AG20443 (cell line): ENCODE measurements at regions not wholly inside any gene's neighbourhood (a gene's known extent, or its start where the extent isn't known, plus 50 kb on each side); places are given as distances from the start of the nearest gene placed in this dataset.

Experiments
- DNase-seq: peaks from one replicate; pipeline ENCODE4 v3.0.0; 2012; ENCODE audit warnings: low spot score, mixed read lengths

GRCh38 chr12:71010143-71010479 lies 89.6 kb upstream of the PTPRR start:
- DNase-seq = no peak

GRCh38 chr12:71009430-71010142 lies 89.0 kb upstream of the PTPRR start:
- DNase-seq = no peak

DNA sequence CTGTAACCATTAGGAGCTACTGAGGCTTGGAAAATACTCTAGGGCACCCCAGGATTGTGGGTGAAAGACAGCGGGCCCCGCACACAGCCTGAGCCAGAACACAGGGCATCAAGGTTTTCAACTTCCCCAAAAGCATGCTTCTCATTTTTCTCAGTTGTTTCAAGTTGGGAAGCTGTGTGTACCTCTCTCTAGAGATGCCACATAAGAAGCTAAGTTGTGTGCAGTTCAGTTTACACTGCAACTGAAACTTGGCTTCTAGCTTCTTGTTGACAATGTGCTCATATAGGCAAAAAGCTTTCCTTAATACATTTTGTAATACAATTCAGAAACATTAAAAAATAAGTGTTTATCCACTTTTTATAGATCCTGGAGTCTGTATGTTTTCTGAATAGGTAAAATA lies 88.1 kb upstream of the PTPRR start:
- DNase-seq = no peak

DNA sequence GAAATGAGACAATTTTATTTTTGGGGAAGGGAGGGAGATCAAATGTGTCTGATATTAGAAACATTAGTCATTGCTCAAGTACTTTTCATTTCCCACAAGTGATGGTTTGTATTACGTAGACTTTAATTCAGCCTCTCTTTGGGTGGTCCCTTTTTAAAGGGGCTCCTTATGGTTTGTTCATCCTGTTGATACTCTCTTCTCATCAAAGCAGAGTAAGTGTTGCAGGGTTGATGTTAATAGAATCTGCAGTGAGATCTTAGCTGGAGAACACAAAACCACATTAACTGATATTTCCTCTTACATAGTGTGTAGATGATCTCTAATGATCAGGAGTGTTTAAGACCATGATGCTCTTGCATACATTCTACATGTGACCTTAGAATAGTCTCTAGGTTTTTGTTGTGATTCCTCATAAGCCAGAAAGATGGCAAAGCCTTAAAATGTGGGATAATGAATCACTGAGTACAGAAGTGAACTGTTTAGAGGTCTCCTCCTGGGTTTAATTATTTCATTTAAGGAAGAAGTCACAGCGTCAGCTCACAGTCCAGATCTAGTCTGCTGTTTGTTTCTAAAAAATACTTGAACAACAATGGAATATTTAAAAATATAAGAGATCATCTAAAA lies 87.4 kb upstream of the PTPRR start:
- DNase-seq = peak; percentile 27

DNA sequence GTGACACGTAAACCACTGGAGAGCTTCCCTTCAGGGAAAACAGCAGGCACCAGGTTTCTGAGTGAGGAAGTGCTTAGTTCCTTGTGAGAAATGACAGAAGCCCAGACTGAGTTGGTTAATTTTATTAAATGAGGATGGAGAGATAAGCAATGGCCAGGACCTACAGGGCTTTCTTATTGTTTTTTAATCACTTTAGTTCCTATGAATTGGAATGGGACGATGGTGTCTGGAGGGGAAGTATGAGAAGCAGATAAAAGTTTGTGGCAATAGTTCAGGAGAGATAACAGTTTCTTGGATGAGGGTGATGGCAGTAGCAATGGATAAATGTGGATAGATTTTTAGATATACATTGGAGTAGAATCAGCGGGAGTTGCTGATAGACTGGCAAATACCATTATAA lies 86.5 kb upstream of the PTPRR start:
- no peak for DNase-seq

GRCh38 chr12:71005166-71005565 lies 84.6 kb upstream of the PTPRR start:
- no peak for DNase-seq

DNA sequence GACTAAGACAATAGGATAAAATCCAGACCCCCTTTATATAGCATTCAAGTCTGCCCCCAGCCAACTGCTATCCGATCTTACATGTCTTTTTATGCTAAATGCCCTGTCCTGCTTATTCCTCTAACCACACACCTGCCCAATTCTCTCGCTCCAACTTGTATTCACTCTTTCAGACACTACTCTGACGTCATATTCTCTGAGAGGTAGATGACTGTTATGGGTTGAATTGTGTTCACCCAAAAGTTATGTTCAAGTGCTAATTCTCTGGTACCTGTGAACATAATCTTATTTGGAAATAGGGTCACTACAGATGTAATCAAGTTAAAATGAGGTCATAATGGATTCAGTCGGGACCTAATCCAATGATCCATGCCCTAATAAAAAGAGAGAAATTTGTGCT lies 84.0 kb upstream of the PTPRR start:
- no peak for DNase-seq

DNA sequence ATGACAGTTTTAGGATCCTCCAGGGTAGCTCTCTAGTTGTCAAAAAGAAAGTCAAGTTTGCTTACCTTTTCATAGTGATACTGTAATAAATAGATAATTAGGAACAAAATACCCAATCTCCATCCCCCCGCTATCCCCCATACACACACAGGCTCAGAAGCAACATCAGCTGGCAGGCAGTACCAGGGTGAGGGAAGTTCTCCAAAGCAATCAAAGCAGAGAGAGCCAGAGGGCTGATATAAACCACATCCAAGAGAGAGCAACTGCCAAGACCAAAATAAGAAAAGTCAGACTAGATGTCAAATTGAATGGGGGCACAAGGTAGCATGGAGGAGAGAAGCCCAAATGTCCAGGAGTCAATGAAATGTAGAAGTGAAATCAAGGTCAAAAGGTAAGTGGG lies 80.2 kb upstream of the PTPRR start:
- DNase-seq = no peak

DNA sequence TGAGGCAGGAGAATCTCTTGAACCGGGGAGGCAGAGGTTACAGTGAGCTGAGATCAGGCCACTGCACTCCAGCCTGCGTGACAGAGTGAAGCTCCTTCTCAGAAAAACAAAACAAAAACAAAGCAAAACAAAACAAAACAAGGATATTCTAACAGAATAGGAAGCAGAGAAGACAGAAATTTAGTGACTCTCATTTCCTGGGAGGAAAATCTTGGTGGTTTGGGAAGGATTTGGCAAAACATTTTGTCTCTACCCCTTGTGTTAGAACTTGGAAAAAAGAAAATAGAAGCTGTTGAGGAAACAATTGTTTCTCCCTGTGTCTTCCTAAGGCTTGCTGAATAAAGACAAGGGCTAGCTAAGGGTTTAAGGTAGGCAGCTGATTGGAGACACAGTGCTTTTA lies 79.7 kb upstream of the PTPRR start:
- no peak for DNase-seq

- DNase-seq = peak; percentile 57
Observed at GRCh38 chr12:70994217-70994788, 73.8 kb upstream of the PTPRR start.

DNA sequence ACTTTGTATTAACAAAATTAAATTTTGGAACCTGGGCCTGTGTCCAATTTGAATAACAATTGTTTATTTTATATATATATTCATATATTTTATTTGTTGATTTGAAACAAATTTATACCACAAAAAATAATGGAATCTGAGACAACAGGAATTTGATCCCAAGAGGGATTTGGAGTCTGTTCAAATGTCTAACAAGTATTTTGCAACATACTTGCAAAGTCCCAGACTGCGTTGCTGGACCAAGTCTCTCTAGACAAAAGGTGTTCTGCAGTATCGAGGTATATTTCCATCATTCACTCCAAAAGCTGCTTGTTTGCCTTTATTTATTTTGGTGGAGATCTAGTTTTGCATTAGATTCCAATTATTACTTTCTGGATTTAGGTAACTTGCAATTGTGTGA lies 68.7 kb upstream of the PTPRR start:
- no peak for DNase-seq

- peak; percentile 36 for DNase-seq
Observed at GRCh38 chr12:70985850-70986249, 65.3 kb upstream of the PTPRR start.

- no peak for DNase-seq
Observed at GRCh38 chr12:70983692-70984091, 63.2 kb upstream of the PTPRR start.

GRCh38 chr12:70982991-70983390 lies 62.5 kb upstream of the PTPRR start:
- DNase-seq = peak; percentile 29

DNA sequence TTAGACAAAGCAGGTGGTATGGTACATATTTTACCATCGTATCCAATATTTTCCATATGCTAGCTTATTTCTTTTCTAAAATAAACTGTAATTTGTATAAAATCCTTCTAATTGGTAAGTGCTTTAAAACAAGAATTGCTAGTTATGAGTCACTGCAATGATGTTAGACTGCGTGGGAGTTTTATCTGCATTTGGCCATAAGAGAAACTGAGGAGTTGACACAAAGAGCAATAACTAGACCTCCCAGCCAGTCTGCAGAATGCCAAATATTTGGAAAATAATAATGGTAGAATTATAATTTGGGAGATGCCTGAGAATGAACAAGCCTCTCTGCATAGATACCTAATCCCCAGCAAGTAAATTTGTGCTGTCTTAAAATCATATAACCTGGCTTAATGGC lies 61.7 kb upstream of the PTPRR start:
- DNase-seq = no peak

- DNase-seq = peak; percentile 21
Observed at GRCh38 chr12:70971001-70971794, 50.7 kb upstream of the PTPRR start.
